Cardiac septum (tissue), 1 donor: ENCODE measurements at regions not wholly inside any gene's neighbourhood (a gene's known extent, or its start where the extent isn't known, plus 50 kb on each side); places are given as distances from the start of the nearest gene placed in this dataset.
"Not testable (repeated sequence)": the region's sequence is repeated elsewhere in the genome, so short reads cannot be mapped to it uniquely, and the experiment has no call there.

Experiments
- DNase-seq: peaks from one replicate; pipeline ENCODE4 v3.0.0-alpha.2; 2020; ENCODE audit warnings: low spot score
- intact Hi-C: fragments of 100-400 bp; cut with DNase I; formaldehyde crosslinking; loops from one replicate; pipeline ENCODE4 v1.14.0; 2022
- donor health status: DM: no; HTN: no; CAD: no.

- intact Hi-C loops, result no loop called here
- no peak for DNase-seq
These were observed 261.1 kb downstream of the THBS2 start for GRCh38 chr6:168992446-168993144.

GRCh38 chr6:168991695-168992094, 262.0 kb downstream of the THBS2 start:
- intact Hi-C loops, DNase-seq: not testable (repeated sequence)

GRCh38 chr6:168990019-168990751, 263.5 kb downstream of the THBS2 start:
- intact Hi-C loops, result no loop called here
- no peak for DNase-seq

GRCh38 chr6:168989421-168989820, 264.2 kb downstream of the THBS2 start:
- intact Hi-C loops, result no loop called here
- no peak for DNase-seq

GRCh38 chr6:168988801-168989200, 264.8 kb downstream of the THBS2 start:
- intact Hi-C loops, result no loop called here
- no peak for DNase-seq

- intact Hi-C loops, result no loop called here
These were observed 265.4 kb downstream of the THBS2 start for GRCh38 chr6:168988280-168988679.

GRCh38 chr6:168985705-168986104, 267.9 kb downstream of the THBS2 start:
- no peak for DNase-seq
- intact Hi-C loops, result no loop called here

More at GRCh38 chr6:168988280-168988679, 265.4 kb downstream of the THBS2 start:
- no peak for DNase-seq

- no peak for DNase-seq
- intact Hi-C loops, result no loop called here
These were observed 269.7 kb downstream of the THBS2 start for GRCh38 chr6:168983925-168984324.

GRCh38 chr6:168981187-168981586, 272.5 kb downstream of the THBS2 start:
- no peak for DNase-seq
- intact Hi-C loops, result no loop called here

- DNase-seq, result no peak
- intact Hi-C loops, result no loop called here
These were observed 274.4 kb downstream of the THBS2 start for GRCh38 chr6:168979254-168979653.

- DNase-seq, result no peak
- intact Hi-C loops, result no loop called here
These were observed 281.5 kb downstream of the THBS2 start for GRCh38 chr6:168972128-168972527.

- no peak for DNase-seq
- intact Hi-C loops, result no loop called here
These were observed 282.1 kb downstream of the THBS2 start for GRCh38 chr6:168971549-168971948.

GRCh38 chr6:168968801-168969200, 284.8 kb downstream of the THBS2 start:
- intact Hi-C loops, result loop anchor here (10.0 kb wide), 1 partner anchor 196 kb away; no protein-coding TSS in a partner anchor
- DNase-seq, result no peak

- intact Hi-C loops, result loop anchor here (10.0 kb wide), 1 partner anchor 197 kb away; no protein-coding TSS in a partner anchor
These were observed 285.4 kb downstream of the THBS2 start for GRCh38 chr6:168968228-168968627.

GRCh38 chr6:168967281-168967925, 286.2 kb downstream of the THBS2 start:
- intact Hi-C loops, result loop anchor here (10.0 kb wide), 1 partner anchor 197 kb away; no protein-coding TSS in a partner anchor
- DNase-seq, result no peak

More at GRCh38 chr6:168968228-168968627, 285.4 kb downstream of the THBS2 start:
- no peak for DNase-seq

- intact Hi-C loops, result loop anchor here (10.0 kb wide), 1 partner anchor 201 kb away; no protein-coding TSS in a partner anchor
These were observed 289.4 kb downstream of the THBS2 start for GRCh38 chr6:168964138-168964835.

GRCh38 chr6:168962886-168963285, 290.8 kb downstream of the THBS2 start:
- no peak for DNase-seq
- intact Hi-C loops, result loop anchor here (10.0 kb wide), 1 partner anchor 202 kb away; no protein-coding TSS in a partner anchor

More at GRCh38 chr6:168964138-168964835, 289.4 kb downstream of the THBS2 start:
- DNase-seq, result no peak

- intact Hi-C loops, result loop anchor here (10.0 kb wide), 1 partner anchor 204 kb away; no protein-coding TSS in a partner anchor
- DNase-seq, result no peak
These were observed 292.4 kb downstream of the THBS2 start for GRCh38 chr6:168961264-168961656.

GRCh38 chr6:168960551-168961263, 292.9 kb downstream of the THBS2 start:
- intact Hi-C loops, result loop anchor here (10.0 kb wide), 1 partner anchor 204 kb away; no protein-coding TSS in a partner anchor
- DNase-seq, result no peak
